ENCODE measurements at regions not wholly inside any gene's neighbourhood (a gene's known extent, or its start where the extent isn't known, plus 50 kb on each side); places are given as distances from the start of the nearest gene placed in this dataset.

DNA sequence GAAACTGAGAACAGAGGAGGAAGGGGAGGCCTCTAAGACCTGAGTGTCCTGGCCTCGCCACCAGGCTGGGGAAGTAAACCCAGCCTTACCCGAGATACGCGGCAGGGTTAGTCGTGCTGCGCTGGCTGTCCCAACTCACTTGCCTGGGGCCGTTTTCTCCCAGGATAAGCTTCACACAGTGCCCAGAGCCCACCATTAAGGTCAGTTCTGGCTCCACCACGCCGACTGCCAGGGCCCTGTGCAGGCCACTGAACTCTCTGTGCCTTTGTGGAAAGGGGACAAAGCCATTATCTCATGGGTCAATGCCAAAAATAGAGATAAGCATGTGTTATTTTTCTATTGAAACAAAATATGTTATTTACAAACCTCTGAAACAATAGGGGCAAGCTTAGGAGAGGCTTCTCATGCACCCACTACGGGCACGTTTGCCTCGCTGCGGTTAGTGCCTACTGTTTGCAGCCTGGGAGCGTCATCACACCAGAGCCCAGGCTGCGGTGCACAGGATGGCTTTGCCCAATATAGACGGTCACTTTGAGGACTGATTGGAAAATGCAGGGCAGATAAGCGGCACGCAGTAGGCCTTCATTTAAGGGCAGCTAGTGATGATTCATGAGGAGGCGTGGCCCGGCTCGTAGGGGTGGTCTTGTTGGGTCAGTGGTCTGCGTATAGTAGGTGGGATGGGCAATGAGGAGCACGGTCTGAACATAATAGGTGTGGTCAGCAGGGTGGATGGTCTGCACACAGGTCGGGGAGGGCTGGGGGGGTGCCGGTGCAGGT lies 242.1 kb downstream of the GLI2 start:
- TF ChIP-seq CTCF (IDR thresholded peaks at IDR 0.05): no peak
- no peak for TF ChIP-seq EZH2 (IDR thresholded peaks at IDR 0.05; ENCODE audit: borderline replicate concordance, insufficient read depth, low read depth, low read length, poor library complexity, severe bottlenecking)

Measured in B cell (primary cell).